BLaER1 (cell line): ENCODE measurements at regions not wholly inside any gene's neighbourhood (a gene's known extent, or its start where the extent isn't known, plus 50 kb on each side); places are given as distances from the start of the nearest gene placed in this dataset.

Experiments used
- H3K27ac ChIP-seq: shearing (Covaris generic); formaldehyde crosslinking; 2 replicates; pipeline ENCODE4 v1.8.1; 2022
- H3K27me3 ChIP-seq: shearing (Covaris generic); formaldehyde crosslinking; 2 replicates; pipeline ENCODE4 v1.8.1; 2022
- H3K36me3 ChIP-seq: shearing (Covaris generic); formaldehyde crosslinking; 2 replicates; pipeline ENCODE4 v1.8.1; 2022
- H3K4me1 ChIP-seq: shearing (Covaris generic); formaldehyde crosslinking; 2 replicates; pipeline ENCODE4 v1.8.1; 2022
- H3K4me2 ChIP-seq: shearing (Covaris generic); formaldehyde crosslinking; 2 replicates; pipeline ENCODE4 v1.8.1; 2022
- H3K4me3 ChIP-seq: shearing (Covaris generic); formaldehyde crosslinking; 2 replicates; pipeline ENCODE4 v1.8.1; 2022
- H3K9ac ChIP-seq: shearing (Covaris generic); formaldehyde crosslinking; 2 replicates; pipeline ENCODE4 v1.8.1; 2022
- H3K9me3 ChIP-seq: shearing (Covaris generic); formaldehyde crosslinking; 2 replicates; pipeline ENCODE4 v1.8.1; 2022
- H4K20me1 ChIP-seq: shearing (Covaris generic); formaldehyde crosslinking; 2 replicates; pipeline ENCODE4 v1.8.1; 2022
- Cebpa-rat ChIP-seq: shearing (Covaris generic); IDR thresholded peaks from 2 replicates; pipeline ENCODE4 v1.8.1; 2022

GRCh38 chr1:58993403-58993802 lies 209.6 kb upstream of the JUN start:
- TF ChIP-seq Cebpa-rat = no peak
- no peaks in the 10 kb centered on the region for H3K36me3 ChIP-seq
- H3K27me3 ChIP-seq = no peaks in the 10 kb centered on the region
- no peak overlapping the region for H3K4me3 ChIP-seq
- H3K9me3 ChIP-seq = no peaks in the 10 kb centered on the region
- H3K4me1 ChIP-seq = peaks cover 19% of the 10 kb centered on the region
- H4K20me1 ChIP-seq = no peaks in the 10 kb centered on the region
- no peak overlapping the region for H3K4me2 ChIP-seq
- no peak overlapping the region for H3K9ac ChIP-seq
- no peak overlapping the region for H3K27ac ChIP-seq

GRCh38 chr1:58994664-58995063 lies 210.8 kb upstream of the JUN start:
- H3K36me3 ChIP-seq = no peaks in the 10 kb centered on the region
- H3K4me3 ChIP-seq = no peak overlapping the region
- H3K27ac ChIP-seq = no peak overlapping the region
- H3K4me1 ChIP-seq = peaks cover 25% of the 10 kb centered on the region
- no peak overlapping the region for H3K9ac ChIP-seq
- no peaks in the 10 kb centered on the region for H3K9me3 ChIP-seq
- H3K27me3 ChIP-seq = no peaks in the 10 kb centered on the region
- no peaks in the 10 kb centered on the region for H4K20me1 ChIP-seq
- H3K4me2 ChIP-seq = no peak overlapping the region
- no peak for TF ChIP-seq Cebpa-rat

GRCh38 chr1:58996341-58997059 lies 212.7 kb upstream of the JUN start:
- no peaks in the 10 kb centered on the region for H3K27me3 ChIP-seq
- H3K4me2 ChIP-seq = no peak overlapping the region
- H3K4me1 ChIP-seq = peaks cover 25% of the 10 kb centered on the region
- no peak overlapping the region for H3K27ac ChIP-seq
- no peak overlapping the region for H3K9ac ChIP-seq
- no peaks in the 10 kb centered on the region for H4K20me1 ChIP-seq
- H3K9me3 ChIP-seq = no peaks in the 10 kb centered on the region
- H3K4me3 ChIP-seq = no peak overlapping the region
- no peaks in the 10 kb centered on the region for H3K36me3 ChIP-seq
- no peak for TF ChIP-seq Cebpa-rat

- Histone ChIP-seq H4K20me1 (no peaks in the 10 kb centered on the region), H3K9ac (no peak overlapping the region), H3K4me1 (peaks cover 20% of the 10 kb centered on the region), H3K4me3 (no peak overlapping the region), H3K27me3 (no peaks in the 10 kb centered on the region), H3K4me2 (no peak overlapping the region), H3K9me3 (no peaks in the 10 kb centered on the region), H3K36me3 (no peaks in the 10 kb centered on the region), H3K27ac (no peak overlapping the region)
- TF ChIP-seq Cebpa-rat = no peak
These were observed 213.2 kb upstream of the JUN start for GRCh38 chr1:58997060-58997411.

GRCh38 chr1:58997637-58998036 lies 213.8 kb upstream of the JUN start:
- H3K9me3 ChIP-seq = no peaks in the 10 kb centered on the region
- no peaks in the 10 kb centered on the region for H3K27me3 ChIP-seq
- no peaks in the 10 kb centered on the region for H3K36me3 ChIP-seq
- no peak overlapping the region for H3K4me2 ChIP-seq
- peaks cover 18% of the 10 kb centered on the region for H3K4me1 ChIP-seq
- no peaks in the 10 kb centered on the region for H4K20me1 ChIP-seq
- no peak overlapping the region for H3K9ac ChIP-seq
- no peak for TF ChIP-seq Cebpa-rat
- no peak overlapping the region for H3K4me3 ChIP-seq
- no peak overlapping the region for H3K27ac ChIP-seq

GRCh38 chr1:58999676-59000075 lies 215.8 kb upstream of the JUN start:
- H3K9me3 ChIP-seq = no peaks in the 10 kb centered on the region
- H3K4me3 ChIP-seq = no peak overlapping the region
- H4K20me1 ChIP-seq = no peaks in the 10 kb centered on the region
- H3K27me3 ChIP-seq = no peaks in the 10 kb centered on the region
- H3K4me2 ChIP-seq = peak overlapping the region; percentile 68
- peaks cover 18% of the 10 kb centered on the region for H3K4me1 ChIP-seq
- TF ChIP-seq Cebpa-rat = no peak
- H3K9ac ChIP-seq = no peak overlapping the region
- no peak overlapping the region for H3K27ac ChIP-seq
- no peaks in the 10 kb centered on the region for H3K36me3 ChIP-seq

- H3K27me3 ChIP-seq = no peaks in the 10 kb centered on the region
- H4K20me1 ChIP-seq = no peaks in the 10 kb centered on the region
- H3K4me3 ChIP-seq = no peak overlapping the region
- TF ChIP-seq Cebpa-rat = no peak
- H3K9ac ChIP-seq = no peak overlapping the region
- no peaks in the 10 kb centered on the region for H3K9me3 ChIP-seq
- H3K4me2 ChIP-seq = no peak overlapping the region
- no peak overlapping the region for H3K27ac ChIP-seq
- no peaks in the 10 kb centered on the region for H3K36me3 ChIP-seq
- peaks cover 49% of the 10 kb centered on the region for H3K4me1 ChIP-seq
These were observed 220.9 kb upstream of the JUN start for GRCh38 chr1:59004755-59005154.

- Histone ChIP-seq H3K27me3 (no peaks in the 10 kb centered on the region), H3K4me3 (no peak overlapping the region), H3K4me2 (peak overlapping the region; percentile 26; the same call in 1 of the 2 replicates), H3K9ac (no peak overlapping the region), H4K20me1 (no peaks in the 10 kb centered on the region), H3K4me1 (peaks cover 40% of the 10 kb centered on the region), H3K36me3 (no peaks in the 10 kb centered on the region), H3K27ac (no peak overlapping the region), H3K9me3 (no peaks in the 10 kb centered on the region)
- TF ChIP-seq Cebpa-rat = no peak
These were observed 221.8 kb upstream of the JUN start for GRCh38 chr1:59005491-59006288.

- H3K36me3 ChIP-seq = no peaks in the 10 kb centered on the region
- H3K4me2 ChIP-seq = peak overlapping the region; percentile 71
- H3K4me1 ChIP-seq = peaks cover 39% of the 10 kb centered on the region
- H3K4me3 ChIP-seq = no peak overlapping the region
- H4K20me1 ChIP-seq = no peaks in the 10 kb centered on the region
- no peak overlapping the region for H3K27ac ChIP-seq
- no peaks in the 10 kb centered on the region for H3K9me3 ChIP-seq
- no peaks in the 10 kb centered on the region for H3K27me3 ChIP-seq
- TF ChIP-seq Cebpa-rat = no peak
- H3K9ac ChIP-seq = no peak overlapping the region
These were observed 222.4 kb upstream of the JUN start for GRCh38 chr1:59006289-59006658.

GRCh38 chr1:59006932-59007331 lies 223.1 kb upstream of the JUN start:
- Histone ChIP-seq H3K9me3 (no peaks in the 10 kb centered on the region), H4K20me1 (no peaks in the 10 kb centered on the region), H3K27ac (no peak overlapping the region), H3K4me2 (peak overlapping the region; percentile 71), H3K27me3 (no peaks in the 10 kb centered on the region), H3K36me3 (no peaks in the 10 kb centered on the region), H3K4me1 (peaks cover 39% of the 10 kb centered on the region), H3K4me3 (no peak overlapping the region), H3K9ac (no peak overlapping the region)
- TF ChIP-seq Cebpa-rat = no peak
